A673 (cell line): ENCODE measurements at regions not wholly inside any gene's neighbourhood (a gene's known extent, or its start where the extent isn't known, plus 50 kb on each side); places are given as distances from the start of the nearest gene placed in this dataset.

Experiments
- BruUV-seq: library from RNA; stranded (reverse); fragments of 400-500 nt; replicated peaks from 2 replicates; lab custom pipeline; 2021; lab: Mats Ljungman, UMichigan
- CTCF ChIA-PET: fragments of 300-600 bp; sonication (Branson Sonifier 250); formaldehyde crosslinking; loops from one replicate; lab custom pipeline; 2022; ENCODE audit warnings: antibody characterized with exemption; lab: Charles Lee
- POLR2A ChIA-PET: fragments of 300-600 bp; sonication (Branson Sonifier 250); formaldehyde crosslinking; loops from one replicate; lab custom pipeline; 2022; ENCODE audit warnings: antibody characterized with exemption; ENCODE audit not compliant: low non-redundant PET; lab: Charles Lee
- DNase-seq: peaks from one replicate; pipeline ENCODE4 v3.0.0-alpha.2; 2015; ENCODE audit warnings: low spot score
- H3K27ac ChIP-seq: fragments of 200-600 bp; sonication (generic); 2 replicates; pipeline ENCODE4 v1.5.1; 2016; ENCODE audit warnings: mixed run types, low read depth, mild to moderate bottlenecking, mixed read lengths, antibody characterized with exemption, low read length; ENCODE audit not compliant: poor library complexity, severe bottlenecking
- H3K27me3 ChIP-seq: fragments of 200-600 bp; sonication (generic); replicated peaks from 2 replicates; pipeline ENCODE4 v1.6.1; 2017; ENCODE audit warnings: mixed run types, low read depth, mild to moderate bottlenecking, mixed read lengths, antibody characterized with exemption, low read length; ENCODE audit not compliant: insufficient read depth, poor library complexity
- H3K36me3 ChIP-seq: fragments of 200-600 bp; sonication (generic); 2 replicates; pipeline ENCODE4 v1.6.1; 2016; ENCODE audit warnings: mixed run types, mild to moderate bottlenecking, mixed read lengths, antibody characterized with exemption, low read length; ENCODE audit not compliant: insufficient read depth, poor library complexity, severe bottlenecking
- H3K4me1 ChIP-seq: fragments of 200-600 bp; sonication (generic); 2 replicates; pipeline ENCODE4 v1.6.1; 2017; ENCODE audit warnings: mixed run types, mild to moderate bottlenecking, mixed read lengths, antibody characterized with exemption, low read length; ENCODE audit not compliant: insufficient read depth, poor library complexity, severe bottlenecking
- H3K4me3 ChIP-seq: fragments of 200-600 bp; sonication (generic); 2 replicates; pipeline ENCODE4 v1.5.1; 2016; ENCODE audit warnings: low read depth, mixed run types, mild to moderate bottlenecking, mixed read lengths, low read length; ENCODE audit not compliant: poor library complexity, severe bottlenecking
- H3K9me3 ChIP-seq: fragments of 200-600 bp; sonication (generic); 2 replicates; pipeline ENCODE4 v1.6.1; 2016; ENCODE audit warnings: mixed run types, low read depth, mild to moderate bottlenecking, mixed read lengths, antibody characterized with exemption, low read length; ENCODE audit not compliant: poor library complexity, severe bottlenecking
- CTCF ChIP-seq: fragments of 300-800, 200-600 bp; sonication (generic); conservative IDR thresholded peaks from 2 replicates; pipeline ENCODE4 v1.5.1; 2017; ENCODE audit warnings: low read depth, mild to moderate bottlenecking, antibody characterized with exemption, low read length, moderate library complexity, mixed read lengths
- EZH2 ChIP-seq: fragments of 200-600 bp; sonication (generic); IDR thresholded peaks from 2 replicates; pipeline ENCODE4 v1.6.1; 2017; ENCODE audit warnings: borderline replicate concordance, low read depth, mild to moderate bottlenecking, mixed read lengths, antibody characterized with exemption, low read length; ENCODE audit not compliant: poor library complexity, severe bottlenecking
- intact Hi-C: fragments of 100-400 bp; cut with micrococcal nuclease; formaldehyde crosslinking; loops from one replicate; pipeline ENCODE4 v1.10.0; 2022; ENCODE audit not compliant: unreplicated experiment

GRCh38 chr3:112745567-112746248 is 101.0 kb downstream of the CD200R1L start:
- TF ChIP-seq EZH2 (no peak), CTCF (no peak)
- Histone ChIP-seq H3K27ac (no peak overlapping the region), H3K9me3 (no peaks in the 10 kb centered on the region), H3K36me3 (no peaks in the 10 kb centered on the region), H3K4me1 (no peaks in the 10 kb centered on the region), H3K27me3 (no peaks in the 10 kb centered on the region), H3K4me3 (no peak overlapping the region)
- BruUV-seq = no TSS peak
- intact Hi-C loops = no loop called here
- CTCF ChIA-PET = no interaction called here
- no peak for DNase-seq
- POLR2A ChIA-PET = no interaction called here

- intact Hi-C loops = no loop called here
- TF ChIP-seq EZH2 (no peak), CTCF (no peak)
- no peaks in the 10 kb centered on the region for H3K36me3 ChIP-seq
- H3K4me1 ChIP-seq = no peaks in the 10 kb centered on the region
- POLR2A ChIA-PET = no interaction called here
- no peaks in the 10 kb centered on the region for H3K9me3 ChIP-seq
- no peak overlapping the region for H3K4me3 ChIP-seq
- no peaks in the 10 kb centered on the region for H3K27me3 ChIP-seq
- no peak overlapping the region for H3K27ac ChIP-seq
- BruUV-seq = no TSS peak
- CTCF ChIA-PET = no interaction called here
- no peak for DNase-seq
Measured at GRCh38 chr3:112744825-112745566, 101.7 kb downstream of the CD200R1L start.

- H3K4me3 ChIP-seq = no peak overlapping the region
- no peaks in the 10 kb centered on the region for H3K27me3 ChIP-seq
- H3K4me1 ChIP-seq = no peaks in the 10 kb centered on the region
- TF ChIP-seq CTCF = no peak
- TF ChIP-seq EZH2 = no peak
- ChIA-PET CTCF (no interaction called here), POLR2A (no interaction called here)
- BruUV-seq = no TSS peak
- intact Hi-C loops = no loop called here
- H3K27ac ChIP-seq = no peak overlapping the region
- no peaks in the 10 kb centered on the region for H3K9me3 ChIP-seq
- no peaks in the 10 kb centered on the region for H3K36me3 ChIP-seq
- DNase-seq = no peak
Measured at GRCh38 chr3:112744106-112744505, 102.6 kb downstream of the CD200R1L start.
